ENCODE measurements at regions not wholly inside any gene's neighbourhood (a gene's known extent, or its start where the extent isn't known, plus 50 kb on each side); places are given as distances from the start of the nearest gene placed in this dataset.

- H2AFZ ChIP-seq (replicated peaks) = no peak overlapping the region
- H3K79me2 ChIP-seq (ENCODE audit: low read depth) = no peaks in the 10 kb centered on the region
- H3F3A ChIP-seq (ENCODE audit: low read depth) = no peaks in the 10 kb centered on the region
- Mint-ChIP-seq H3K9me3 (peaks cover 9% of the 10 kb centered on the region), H3K4me1 (peaks cover 13% of the 10 kb centered on the region), H3K4me3 (no peak overlapping the region), H3K36me3 (no peaks in the 10 kb centered on the region), H3K27ac (no peak overlapping the region), H3K27me3 (ENCODE audit: insufficient read depth, low read depth) (no peaks in the 10 kb centered on the region)
- H3K4me2 ChIP-seq = no peak overlapping the region
- DNase-seq (ENCODE audit: low spot score) = no peak
- no peaks in the 10 kb centered on the region for H3K27me3 ChIP-seq
- no peaks in the 10 kb centered on the region for H3K9me3 ChIP-seq (ENCODE audit: low read depth)
- no peaks in the 10 kb centered on the region for H3K36me3 ChIP-seq
- TF ChIP-seq CTCF (IDR thresholded peaks at IDR 0.05) = no peak
- no peak for TF ChIP-seq EZH2phosphoT487 (IDR thresholded peaks at IDR 0.05)
- peaks cover 6% of the 10 kb centered on the region for H3K4me1 ChIP-seq
- no peaks in the 10 kb centered on the region for H4K20me1 ChIP-seq (ENCODE audit: low read depth)
- no peak overlapping the region for H3K4me3 ChIP-seq
- no peak overlapping the region for H3K9ac ChIP-seq
- H3K27ac ChIP-seq = no peak overlapping the region
Observed at GRCh38 chrX:129158505-129158904, 364.8 kb downstream of the SMARCA1 start.

GRCh38 chrX:129145840-129146272 is 377.4 kb downstream of the SMARCA1 start:
- H3K9ac ChIP-seq = no peak overlapping the region
- no peak overlapping the region for H3K4me2 ChIP-seq
- no peaks in the 10 kb centered on the region for H3F3A ChIP-seq (ENCODE audit: low read depth)
- H2AFZ ChIP-seq (replicated peaks) = no peak overlapping the region
- H3K27ac ChIP-seq = no peak overlapping the region
- no peaks in the 10 kb centered on the region for H3K9me3 ChIP-seq (ENCODE audit: low read depth)
- no peak overlapping the region for H3K27ac Mint-ChIP-seq
- no peaks in the 10 kb centered on the region for H3K36me3 ChIP-seq
- H3K4me3 Mint-ChIP-seq = no peak overlapping the region
- peaks cover 13% of the 10 kb centered on the region for H3K4me1 Mint-ChIP-seq
- no peaks in the 10 kb centered on the region for H3K4me1 ChIP-seq
- no peaks in the 10 kb centered on the region for H3K79me2 ChIP-seq (ENCODE audit: low read depth)
- peaks cover 2% of the 10 kb centered on the region for H3K27me3 Mint-ChIP-seq (ENCODE audit: insufficient read depth, low read depth)
- H4K20me1 ChIP-seq (ENCODE audit: low read depth) = no peaks in the 10 kb centered on the region
- no peaks in the 10 kb centered on the region for H3K27me3 ChIP-seq
- H3K4me3 ChIP-seq = no peak overlapping the region
- TF ChIP-seq EZH2 (IDR thresholded peaks at IDR 0.05) = no peak
- TF ChIP-seq EZH2phosphoT487 (IDR thresholded peaks at IDR 0.05) = no peak
- no peak for TF ChIP-seq CTCF (IDR thresholded peaks at IDR 0.05)
- DNase-seq (ENCODE audit: low spot score) = no peak
- no peaks in the 10 kb centered on the region for H3K36me3 Mint-ChIP-seq
- no peaks in the 10 kb centered on the region for H3K9me3 Mint-ChIP-seq

DNA sequence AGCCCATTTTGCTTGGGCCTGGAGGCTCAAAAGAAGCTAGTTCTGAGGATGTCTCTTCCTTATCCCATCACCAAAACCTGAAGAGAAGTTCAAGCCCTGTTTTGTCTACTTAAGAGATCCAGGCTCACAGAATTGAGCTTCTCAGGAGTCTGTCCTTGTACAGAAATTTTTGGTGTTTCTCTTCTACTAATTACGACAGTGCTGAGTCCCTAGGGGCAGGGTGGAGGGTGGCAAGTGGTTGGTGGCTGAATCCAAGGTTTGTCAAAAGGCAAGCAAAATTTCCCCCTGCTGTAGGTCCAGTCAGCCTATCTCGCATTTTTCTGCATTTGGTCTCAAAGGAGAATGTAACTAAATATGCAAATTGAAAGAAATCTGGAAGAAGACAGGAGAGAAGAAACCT is 377.9 kb downstream of the SMARCA1 start:
- H3K27me3 ChIP-seq = no peaks in the 10 kb centered on the region
- H3F3A ChIP-seq (ENCODE audit: low read depth) = no peaks in the 10 kb centered on the region
- no peak overlapping the region for H3K4me2 ChIP-seq
- no peak overlapping the region for H2AFZ ChIP-seq (replicated peaks)
- no peaks in the 10 kb centered on the region for H3K9me3 ChIP-seq (ENCODE audit: low read depth)
- no peak for DNase-seq (ENCODE audit: low spot score)
- no peaks in the 10 kb centered on the region for H3K36me3 ChIP-seq
- H3K79me2 ChIP-seq (ENCODE audit: low read depth) = no peaks in the 10 kb centered on the region
- no peaks in the 10 kb centered on the region for H3K4me1 ChIP-seq
- no peak overlapping the region for H3K4me3 ChIP-seq
- Mint-ChIP-seq H3K36me3 (no peaks in the 10 kb centered on the region), H3K27ac (no peak overlapping the region), H3K4me1 (peaks cover 13% of the 10 kb centered on the region), H3K27me3 (ENCODE audit: insufficient read depth, low read depth) (peaks cover 2% of the 10 kb centered on the region), H3K4me3 (no peak overlapping the region), H3K9me3 (no peaks in the 10 kb centered on the region)
- H3K9ac ChIP-seq = no peak overlapping the region
- no peaks in the 10 kb centered on the region for H4K20me1 ChIP-seq (ENCODE audit: low read depth)
- H3K27ac ChIP-seq = no peak overlapping the region
- TF ChIP-seq EZH2 (IDR thresholded peaks at IDR 0.05) (no peak), EZH2phosphoT487 (IDR thresholded peaks at IDR 0.05) (no peak), CTCF (IDR thresholded peaks at IDR 0.05) (no peak)
